ENCODE measurements at regions not wholly inside any gene's neighbourhood (a gene's known extent, or its start where the extent isn't known, plus 50 kb on each side); places are given as distances from the start of the nearest gene placed in this dataset.

DNA sequence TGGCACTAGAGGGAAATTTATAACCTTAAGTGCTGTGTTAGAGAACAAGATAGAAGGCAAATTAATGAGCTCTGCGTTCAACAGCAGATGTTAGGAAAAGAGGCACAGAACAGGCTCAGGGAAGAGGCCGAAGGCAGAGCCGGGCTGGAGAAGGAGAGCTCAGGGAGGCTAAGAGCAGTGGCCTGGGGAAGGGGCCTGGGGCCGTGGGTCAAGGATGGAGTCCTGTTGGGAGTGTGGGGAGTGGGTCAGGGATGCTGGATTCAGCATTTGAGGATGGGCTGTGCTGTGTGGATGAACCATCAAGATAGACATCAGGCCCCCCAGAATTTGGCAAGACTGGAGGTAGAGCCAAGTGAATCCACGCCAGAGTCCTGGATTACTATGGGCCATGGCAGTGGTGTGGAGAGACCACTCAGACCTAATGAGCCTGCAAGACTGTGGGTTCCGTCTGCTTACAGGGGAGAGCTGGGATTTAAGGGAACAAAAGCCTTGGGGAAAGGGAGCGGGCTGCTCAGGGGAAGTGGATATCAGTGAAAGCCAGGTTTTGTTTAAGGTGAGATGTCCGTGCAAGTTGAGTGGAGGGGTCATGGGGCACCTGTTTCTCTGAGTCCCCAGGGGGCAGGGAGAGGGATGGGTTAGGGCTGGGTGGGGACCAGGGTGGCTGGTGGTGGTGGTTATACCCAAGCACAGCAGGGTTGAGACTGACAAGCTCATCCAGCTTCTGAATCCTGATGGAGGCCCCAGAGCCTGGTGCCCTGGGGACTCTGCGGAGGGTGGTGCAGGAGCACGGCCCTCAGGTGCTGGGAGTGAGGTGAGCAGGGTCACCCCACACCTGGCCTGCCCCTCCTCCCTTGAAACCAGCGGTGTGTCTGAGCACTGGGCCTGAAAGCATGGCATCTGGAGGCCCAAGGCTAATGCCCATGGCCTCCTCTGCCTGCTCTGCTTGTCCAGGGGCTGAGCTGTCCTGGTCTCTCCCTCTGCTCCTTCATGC, 101.7 kb downstream of the BMS1 start:
- WGBS = 86% methylated on average over 11 of the region's 11 CpGs
- intact Hi-C loops (cut with DNase I) = no loop called here
- H3K27me3 ChIP-seq (replicated peaks; ENCODE audit: insufficient read depth) = no peaks in the 10 kb centered on the region
- H3K9me3 ChIP-seq = no peaks in the 10 kb centered on the region
- H3K4me1 ChIP-seq (replicated peaks) = no peaks in the 10 kb centered on the region
- DNase-seq (ENCODE audit: low spot score) = no peak
- no peak overlapping the region for H3K4me3 ChIP-seq
- H3K36me3 ChIP-seq = no peaks in the 10 kb centered on the region
- H3K27ac ChIP-seq = no peak overlapping the region
- TF ChIP-seq POLR2AphosphoS5 (IDR thresholded peaks at IDR 0.05) (no peak), POLR2A (IDR thresholded peaks at IDR 0.05) (no peak)
- TF ChIP-seq, protein P1, sequence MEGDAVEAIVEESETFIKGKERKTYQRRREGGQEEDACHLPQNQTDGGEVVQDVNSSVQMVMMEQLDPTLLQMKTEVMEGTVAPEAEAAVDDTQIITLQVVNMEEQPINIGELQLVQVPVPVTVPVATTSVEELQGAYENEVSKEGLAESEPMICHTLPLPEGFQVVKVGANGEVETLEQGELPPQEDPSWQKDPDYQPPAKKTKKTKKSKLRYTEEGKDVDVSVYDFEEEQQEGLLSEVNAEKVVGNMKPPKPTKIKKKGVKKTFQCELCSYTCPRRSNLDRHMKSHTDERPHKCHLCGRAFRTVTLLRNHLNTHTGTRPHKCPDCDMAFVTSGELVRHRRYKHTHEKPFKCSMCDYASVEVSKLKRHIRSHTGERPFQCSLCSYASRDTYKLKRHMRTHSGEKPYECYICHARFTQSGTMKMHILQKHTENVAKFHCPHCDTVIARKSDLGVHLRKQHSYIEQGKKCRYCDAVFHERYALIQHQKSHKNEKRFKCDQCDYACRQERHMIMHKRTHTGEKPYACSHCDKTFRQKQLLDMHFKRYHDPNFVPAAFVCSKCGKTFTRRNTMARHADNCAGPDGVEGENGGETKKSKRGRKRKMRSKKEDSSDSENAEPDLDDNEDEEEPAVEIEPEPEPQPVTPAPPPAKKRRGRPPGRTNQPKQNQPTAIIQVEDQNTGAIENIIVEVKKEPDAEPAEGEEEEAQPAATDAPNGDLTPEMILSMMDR (IDR thresholded peaks at IDR 0.05) = no peak

- intact Hi-C loops (cut with DNase I) = no loop called here
- H3K27me3 ChIP-seq (replicated peaks; ENCODE audit: insufficient read depth) = no peaks in the 10 kb centered on the region
- H3K27ac ChIP-seq = no peak overlapping the region
- WGBS = 85% methylated on average over 6 of the region's 8 CpGs
- no peaks in the 10 kb centered on the region for H3K4me1 ChIP-seq (replicated peaks)
- DNase-seq (ENCODE audit: low spot score) = no peak
- no peaks in the 10 kb centered on the region for H3K36me3 ChIP-seq
- TF ChIP-seq, protein P1 (IDR thresholded peaks at IDR 0.05) = no peak
- no peak for TF ChIP-seq POLR2A (IDR thresholded peaks at IDR 0.05)
- TF ChIP-seq POLR2AphosphoS5 (IDR thresholded peaks at IDR 0.05) = no peak
- no peaks in the 10 kb centered on the region for H3K9me3 ChIP-seq
- H3K4me3 ChIP-seq = no peak overlapping the region
These were observed 103.1 kb downstream of the BMS1 start for GRCh38 chr10:42885491-42886270.

- no peaks in the 10 kb centered on the region for H3K36me3 ChIP-seq
- intact Hi-C loops (cut with DNase I) = no loop called here
- H3K4me1 ChIP-seq (replicated peaks) = no peaks in the 10 kb centered on the region
- H3K27ac ChIP-seq = no peak overlapping the region
- TF ChIP-seq POLR2A (IDR thresholded peaks at IDR 0.05) (no peak), POLR2AphosphoS5 (IDR thresholded peaks at IDR 0.05) (no peak)
- TF ChIP-seq, protein P1 (IDR thresholded peaks at IDR 0.05) = no peak
- no peak for DNase-seq (ENCODE audit: low spot score)
- H3K4me3 ChIP-seq = no peak overlapping the region
- 87% methylated on average over 1 of the region's 1 CpG for WGBS
- H3K9me3 ChIP-seq = no peaks in the 10 kb centered on the region
- H3K27me3 ChIP-seq (replicated peaks; ENCODE audit: insufficient read depth) = no peaks in the 10 kb centered on the region
These were observed 105.3 kb downstream of the BMS1 start for GRCh38 chr10:42887734-42888503.

DNA sequence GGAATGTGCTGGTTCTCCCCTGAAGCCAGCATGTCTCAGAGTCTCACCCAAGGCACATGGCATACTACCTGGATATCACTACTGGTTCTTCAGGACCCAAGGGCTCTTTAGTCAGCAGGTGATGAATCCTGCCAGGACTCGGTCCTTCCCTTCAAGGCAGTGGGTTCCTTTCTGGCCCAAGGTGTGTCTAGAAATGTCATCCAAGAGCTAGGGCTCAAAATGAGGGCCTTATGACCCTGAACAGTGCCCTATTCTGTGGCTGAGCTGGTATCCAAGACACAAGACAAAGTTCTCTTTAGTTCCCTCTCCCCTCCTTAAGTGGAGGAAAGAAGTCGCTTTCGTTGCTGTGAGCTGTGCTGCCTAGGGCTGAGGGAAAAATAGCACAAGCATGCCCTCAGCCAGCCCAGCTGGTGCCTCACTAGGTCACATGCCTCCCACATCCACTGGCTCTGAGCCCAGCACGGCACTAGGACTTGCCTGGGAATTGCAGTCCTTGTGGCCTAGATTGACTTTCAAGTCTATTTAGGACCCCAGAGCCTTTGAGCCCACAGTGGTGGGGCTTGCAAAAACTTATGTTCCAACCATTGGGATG, 106.0 kb downstream of the BMS1 start:
- H3K9me3 ChIP-seq = no peaks in the 10 kb centered on the region
- no peak overlapping the region for H3K27ac ChIP-seq
- H3K36me3 ChIP-seq = no peaks in the 10 kb centered on the region
- H3K27me3 ChIP-seq (replicated peaks; ENCODE audit: insufficient read depth) = no peaks in the 10 kb centered on the region
- no peaks in the 10 kb centered on the region for H3K4me1 ChIP-seq (replicated peaks)
- TF ChIP-seq, protein P1 (IDR thresholded peaks at IDR 0.05) = no peak
- TF ChIP-seq POLR2AphosphoS5 (IDR thresholded peaks at IDR 0.05) = no peak
- TF ChIP-seq POLR2A (IDR thresholded peaks at IDR 0.05) = no peak
- no peak for DNase-seq (ENCODE audit: low spot score)
- WGBS = 58% methylated on average over 4 of the region's 4 CpGs
- intact Hi-C loops (cut with DNase I) = no loop called here
- H3K4me3 ChIP-seq = no peak overlapping the region

Measured in prostate gland (tissue), 2 donors.